Ovary (tissue), 7 donors: ENCODE measurements at regions not wholly inside any gene's neighbourhood (a gene's known extent, or its start where the extent isn't known, plus 50 kb on each side); places are given as distances from the start of the nearest gene placed in this dataset.

Source experiments
- DNase-seq, 5 donors: peaks; one replicate each; pipeline ENCODE4 v3.0.0-alpha.2; 2019 to 2020
- H3K27ac ChIP-seq, 2 donors: fragments of 200-600 bp; one replicate each; pipeline versions ENCODE4 v1.5.1 to v1.8.0; 2019 to 2022
- H3K27me3 ChIP-seq: fragments of 200-600 bp; one replicate; pipeline ENCODE4 v1.8.0; 2022
- H3K36me3 ChIP-seq: fragments of 200-600 bp; sonication (generic); one replicate; pipeline ENCODE4 v1.5.1; 2019
- H3K4me1 ChIP-seq: one replicate; pipeline ENCODE4 v1.8.1; 2013; ENCODE audit warnings: mild to moderate bottlenecking, moderate library complexity; ENCODE audit not compliant: insufficient read depth
- H3K4me3 ChIP-seq: fragments of 200-600 bp; sonication (generic); one replicate; pipeline ENCODE4 v1.5.1; 2017
- H3K9me3 ChIP-seq, 2 donors: fragments of 200-600 bp in 1 of 2; sonication (generic) in 1 of 2; one replicate each; pipeline versions ENCODE4 v1.5.1 to v1.8.1; 2013 to 2019; ENCODE audit warnings: mild to moderate bottlenecking in 1 of 2, moderate library complexity in 1 of 2
- CTCF ChIP-seq, 3 donors: fragments of 450-650 bp in 2 of 3; fragments of 200-600 bp in 1 of 3; IDR thresholded peaks; one replicate each; pipeline versions ENCODE4 v1.5.1 to v1.8.0; 2016 to 2022; ENCODE audit warnings: antibody characterized with exemption in 3 of 3, mild to moderate bottlenecking in 1 of 3
- EP300 ChIP-seq: sonication (generic); formaldehyde crosslinking; IDR thresholded peaks from one replicate; pipeline ENCODE4 v1.6.1; 2017; ENCODE audit warnings: antibody characterized with exemption
- POLR2A ChIP-seq: fragments of 450-650 bp; IDR thresholded peaks from one replicate; pipeline ENCODE4 v1.6.1; 2017; ENCODE audit warnings: antibody characterized with exemption, mild to moderate bottlenecking, moderate library complexity
- WGBS, 3 donors: extraction: QIAGEN DNeasy Blood & Tissue Kit in 1 of 3; methylation state at CpG; one replicate each; pipeline versions ENCODE4 v1.1.5 to v1.1.7; 2013 to 2017; 5-methylcytosine and 5-hydroxymethylcytosine counted together
- intact Hi-C, 4 donors: fragments of 100-400 bp; cut with DNase I; formaldehyde crosslinking; loops; one replicate each; pipeline versions ENCODE4 v1.11.0 to v1.15.1; 2022 to 2023
- donor health status: DM: no; HTN: no; CAD: no; lungs with moderate emphysema.
- donor health status: DM: no; HTN: no; CAD: no.
- donor health status: Bipolar disorder and iron deficiency.
- donor health status: DM: no; HTN: no; CAD: no.
- donor health status: DM: yes; HTN: yes; CAD: no.

GRCh38 chr6:163721435-163721834 lies 306.9 kb downstream of the QKI start:
- no peaks in the 10 kb centered on the region for H3K36me3 ChIP-seq
- WGBS, 3 donors: 22 to 40% (median 24%) methylated on average over 1 of the region's 1 CpG
- no peaks in the 10 kb centered on the region for H3K4me1 ChIP-seq
- TF ChIP-seq POLR2A (no peak), EP300 (no peak), CTCF (IDR thresholded peaks at IDR 0.05) (no peak)
- DNase-seq: no peak
- no peak overlapping the region for H3K27ac ChIP-seq
- H3K27me3 ChIP-seq: no peaks in the 10 kb centered on the region
- intact Hi-C loops: no loop called here
- H3K9me3 ChIP-seq: no peaks in the 10 kb centered on the region
- no peak overlapping the region for H3K4me3 ChIP-seq

- Histone ChIP-seq H3K4me1 (no peaks in the 10 kb centered on the region), H3K27ac (no peak overlapping the region), H3K4me3 (no peak overlapping the region), H3K36me3 (no peaks in the 10 kb centered on the region), H3K27me3 (no peaks in the 10 kb centered on the region), H3K9me3 (no peaks in the 10 kb centered on the region)
- TF ChIP-seq EP300: no peak
- no peak for TF ChIP-seq POLR2A
- no peak for TF ChIP-seq CTCF (IDR thresholded peaks at IDR 0.05)
- no peak for DNase-seq
- 33 to 61% (median 40%) methylated on average over 4 of the region's 4 CpGs for WGBS, 3 donors
- intact Hi-C loops: no loop called here
These were observed 306.1 kb downstream of the QKI start for GRCh38 chr6:163720460-163721235.

- Histone ChIP-seq H3K27ac (no peak overlapping the region), H3K36me3 (no peaks in the 10 kb centered on the region), H3K4me1 (no peaks in the 10 kb centered on the region), H3K9me3 (no peaks in the 10 kb centered on the region), H3K27me3 (no peaks in the 10 kb centered on the region), H3K4me3 (no peak overlapping the region)
- TF ChIP-seq EP300 (no peak), CTCF (IDR thresholded peaks at IDR 0.05) (no peak)
- WGBS, 3 donors: 38 to 72% (median 46%) methylated on average over 5 of the region's 5 CpGs
- no peak for DNase-seq
- intact Hi-C loops: no loop called here
These were observed 305.5 kb downstream of the QKI start for GRCh38 chr6:163720005-163720404.

- Histone ChIP-seq H3K36me3 (no peaks in the 10 kb centered on the region), H3K27me3 (no peaks in the 10 kb centered on the region), H3K4me3 (no peak overlapping the region), H3K4me1 (no peaks in the 10 kb centered on the region), H3K27ac (no peak overlapping the region), H3K9me3 (no peaks in the 10 kb centered on the region)
- WGBS, 3 donors: 83 to 89% (median 88%) methylated on average over 20 of the region's 20 CpGs
- TF ChIP-seq EP300 (no peak), CTCF (IDR thresholded peaks at IDR 0.05) (no peak), POLR2A (no peak)
- intact Hi-C loops: no loop called here
- DNase-seq: no peak
These were observed 304.7 kb downstream of the QKI start for GRCh38 chr6:163719028-163719742.
